ENCODE measurements at regions not wholly inside any gene's neighbourhood (a gene's known extent, or its start where the extent isn't known, plus 50 kb on each side); places are given as distances from the start of the nearest gene placed in this dataset.

DNA sequence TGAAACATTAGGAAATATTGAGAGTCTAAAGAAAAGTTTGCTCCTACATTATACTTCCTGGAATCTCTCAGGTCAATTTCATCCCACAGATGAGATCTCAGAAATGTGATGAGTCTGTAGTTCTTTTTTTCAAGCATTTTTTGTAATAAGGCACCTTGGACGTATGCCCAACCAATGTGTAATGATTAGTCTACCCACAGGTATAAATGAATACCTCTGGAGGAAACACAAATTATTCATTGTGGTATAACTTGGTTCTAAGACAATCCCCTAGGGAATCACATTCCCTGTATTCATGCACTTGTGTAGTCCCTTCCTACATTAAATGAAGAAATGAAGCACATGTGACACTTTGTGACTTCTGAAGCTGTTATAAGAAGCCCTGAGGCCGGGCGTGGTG, 596.2 kb upstream of the UBE2E2 start (continued):
- TF ChIP-seq ATF2 (IDR thresholded peaks at IDR 0.05; ENCODE audit: low read length) (no peak), JUND (IDR thresholded peaks at IDR 0.05; ENCODE audit: low read length) (no peak)

All from H1 (cell line).